ENCODE measurements at regions not wholly inside any gene's neighbourhood (a gene's known extent, or its start where the extent isn't known, plus 50 kb on each side); places are given as distances from the start of the nearest gene placed in this dataset.

- Histone ChIP-seq H4K20me1 (ENCODE audit: insufficient read depth, low read length) (no peaks in the 10 kb centered on the region), H3K27me3 (ENCODE audit: insufficient read depth, low read length) (no peaks in the 10 kb centered on the region), H3K36me3 (ENCODE audit: insufficient read depth, low read length) (no peaks in the 10 kb centered on the region), H3K4me2 (ENCODE audit: low read length) (no peak overlapping the region), H3K9me2 (ENCODE audit: low read depth, low read length) (no peaks in the 10 kb centered on the region), H3K4me3 (ENCODE audit: low read depth, low read length, poor library complexity, severe bottlenecking) (no peak overlapping the region), H2AFZ (ENCODE audit: low read length) (no peak overlapping the region), H3K9ac (ENCODE audit: low read length) (no peak overlapping the region), H3F3A (ENCODE audit: insufficient read depth, low read length) (no peaks in the 10 kb centered on the region), H3K9me3 (ENCODE audit: low read length) (no peaks in the 10 kb centered on the region), H3K79me2 (ENCODE audit: insufficient read depth, low read length) (no peaks in the 10 kb centered on the region), H3K27ac (ENCODE audit: low read depth, low read length, poor library complexity, severe bottlenecking) (no peak overlapping the region), H3K4me1 (ENCODE audit: insufficient read depth, low read length, severe bottlenecking) (peaks cover 13% of the 10 kb centered on the region)
- TF ChIP-seq CTCF (IDR thresholded peaks at IDR 0.05; ENCODE audit: low read length), result no peak
- TF ChIP-seq EZH2 (IDR thresholded peaks at IDR 0.05; ENCODE audit: borderline replicate concordance, low read length), result no peak
These were observed 497.6 kb upstream of the LRRN3 start for GRCh38 chr7:110593355-110593754.

- H3K27me3 ChIP-seq (ENCODE audit: insufficient read depth, low read length), result no peaks in the 10 kb centered on the region
- no peak overlapping the region for H2AFZ ChIP-seq (ENCODE audit: low read length)
- no peak overlapping the region for H3K9ac ChIP-seq (ENCODE audit: low read length)
- no peaks in the 10 kb centered on the region for H4K20me1 ChIP-seq (ENCODE audit: insufficient read depth, low read length)
- H3K4me2 ChIP-seq (ENCODE audit: low read length), result no peak overlapping the region
- no peak overlapping the region for H3K4me3 ChIP-seq (ENCODE audit: low read depth, low read length, poor library complexity, severe bottlenecking)
- H3K36me3 ChIP-seq (ENCODE audit: insufficient read depth, low read length), result no peaks in the 10 kb centered on the region
- H3F3A ChIP-seq (ENCODE audit: insufficient read depth, low read length), result no peaks in the 10 kb centered on the region
- TF ChIP-seq EZH2 (IDR thresholded peaks at IDR 0.05; ENCODE audit: borderline replicate concordance, low read length) (no peak), CTCF (IDR thresholded peaks at IDR 0.05; ENCODE audit: low read length) (peak; percentile 61)
- peaks cover 8% of the 10 kb centered on the region for H3K4me1 ChIP-seq (ENCODE audit: insufficient read depth, low read length, severe bottlenecking)
- H3K9me2 ChIP-seq (ENCODE audit: low read depth, low read length), result no peaks in the 10 kb centered on the region
- H3K79me2 ChIP-seq (ENCODE audit: insufficient read depth, low read length), result no peaks in the 10 kb centered on the region
- H3K9me3 ChIP-seq (ENCODE audit: low read length), result no peaks in the 10 kb centered on the region
- no peak overlapping the region for H3K27ac ChIP-seq (ENCODE audit: low read depth, low read length, poor library complexity, severe bottlenecking)
These were observed 495.2 kb upstream of the LRRN3 start for GRCh38 chr7:110595694-110596093.

- TF ChIP-seq CTCF (IDR thresholded peaks at IDR 0.05; ENCODE audit: low read length) (no peak), EZH2 (IDR thresholded peaks at IDR 0.05; ENCODE audit: borderline replicate concordance, low read length) (no peak)
- no peaks in the 10 kb centered on the region for H3K9me3 ChIP-seq (ENCODE audit: low read length)
These were observed 490.0 kb upstream of the LRRN3 start for GRCh38 chr7:110600956-110601355.

More at GRCh38 chr7:110600956-110601355, 490.0 kb upstream of the LRRN3 start:
- Histone ChIP-seq H3K36me3 (ENCODE audit: insufficient read depth, low read length) (no peaks in the 10 kb centered on the region), H3K27me3 (ENCODE audit: insufficient read depth, low read length) (no peaks in the 10 kb centered on the region), H3K27ac (ENCODE audit: low read depth, low read length, poor library complexity, severe bottlenecking) (no peak overlapping the region), H3K9me2 (ENCODE audit: low read depth, low read length) (no peaks in the 10 kb centered on the region), H3K4me3 (ENCODE audit: low read depth, low read length, poor library complexity, severe bottlenecking) (no peak overlapping the region), H3K4me2 (ENCODE audit: low read length) (no peak overlapping the region), H3K79me2 (ENCODE audit: insufficient read depth, low read length) (no peaks in the 10 kb centered on the region), H3K4me1 (ENCODE audit: insufficient read depth, low read length, severe bottlenecking) (no peaks in the 10 kb centered on the region), H2AFZ (ENCODE audit: low read length) (no peak overlapping the region), H3K9ac (ENCODE audit: low read length) (no peak overlapping the region), H4K20me1 (ENCODE audit: insufficient read depth, low read length) (no peaks in the 10 kb centered on the region), H3F3A (ENCODE audit: insufficient read depth, low read length) (no peaks in the 10 kb centered on the region)
